Hepatocyte (in vitro differentiated cells): ENCODE measurements at regions not wholly inside any gene's neighbourhood (a gene's known extent, or its start where the extent isn't known, plus 50 kb on each side); places are given as distances from the start of the nearest gene placed in this dataset.

ENCODE experiments used
- DNase-seq: peaks from one replicate; pipeline ENCODE4 v3.0.0-alpha.2; 2016; ENCODE audit warnings: low spot score
- H2AFZ ChIP-seq: fragments of 200-600 bp; sonication (generic); 2 replicates; pipeline ENCODE4 v1.6.0; 2016; ENCODE audit warnings: antibody characterized with exemption, mild to moderate bottlenecking
- H3K27ac ChIP-seq: fragments of 200-600 bp; sonication (generic); 2 replicates; pipeline ENCODE4 v1.5.1; 2016; ENCODE audit warnings: mild to moderate bottlenecking
- H3K27me3 ChIP-seq: fragments of 200-600 bp; sonication (generic); 2 replicates; pipeline ENCODE4 v1.6.1; 2016
- H3K36me3 ChIP-seq: fragments of 200-600 bp; sonication (generic); replicated peaks from 2 replicates; pipeline ENCODE4 v1.5.1; 2016; ENCODE audit warnings: low read depth; ENCODE audit not compliant: insufficient read depth
- H3K4me1 ChIP-seq: fragments of 200-600 bp; sonication (generic); 2 replicates; pipeline ENCODE4 v1.5.1; 2016; ENCODE audit warnings: mild to moderate bottlenecking, moderate library complexity; ENCODE audit not compliant: insufficient read depth
- H3K4me2 ChIP-seq: fragments of 200-600 bp; sonication (generic); 2 replicates; pipeline ENCODE4 v1.6.0; 2016
- H3K4me3 ChIP-seq: fragments of 200-600 bp; sonication (generic); 2 replicates; pipeline ENCODE4 v1.5.1; 2016; ENCODE audit warnings: mild to moderate bottlenecking
- H3K79me2 ChIP-seq: fragments of 200-600 bp; sonication (generic); 2 replicates; pipeline ENCODE4 v1.6.0; 2017; ENCODE audit warnings: mild to moderate bottlenecking
- H3K9me2 ChIP-seq: fragments of 200-600 bp; sonication (generic); replicated peaks from 2 replicates; pipeline ENCODE4 v1.6.0; 2017; ENCODE audit warnings: mild to moderate bottlenecking; ENCODE audit not compliant: insufficient read depth
- H3K9me3 ChIP-seq: fragments of 200-600 bp; sonication (generic); 2 replicates; pipeline ENCODE4 v1.5.1; 2016; ENCODE audit warnings: low read depth, mild to moderate bottlenecking
- H4K20me1 ChIP-seq: fragments of 200-600 bp; sonication (generic); 2 replicates; pipeline ENCODE4 v1.6.0; 2016; ENCODE audit warnings: mild to moderate bottlenecking; ENCODE audit not compliant: insufficient read depth, poor library complexity, severe bottlenecking
- CTCF ChIP-seq: fragments of 200-600 bp; sonication (generic); IDR thresholded peaks from 2 replicates; pipeline ENCODE4 v1.5.1; 2016; ENCODE audit warnings: antibody characterized with exemption, mild to moderate bottlenecking; ENCODE audit not compliant: poor library complexity
- EZH2 ChIP-seq: fragments of 200-600 bp; sonication (generic); IDR thresholded peaks from 2 replicates; pipeline ENCODE4 v1.6.1; 2016; ENCODE audit warnings: antibody characterized with exemption, mild to moderate bottlenecking, borderline replicate concordance
- EZH2phosphoT487 ChIP-seq: fragments of 200-600 bp; sonication (generic); IDR thresholded peaks from one replicate; pipeline ENCODE4 v1.6.1; 2018; ENCODE audit warnings: antibody characterized with exemption, mild to moderate bottlenecking, low read depth, moderate library complexity; ENCODE audit not compliant: unreplicated experiment, severe bottlenecking
- WGBS: methylation state at CpG from one replicate; pipeline ENCODE4 v1.1.6; 2016; ENCODE audit warnings: low lambda C conversion rate; ENCODE audit errors: missing lambda C conversion rate; 5-methylcytosine and 5-hydroxymethylcytosine counted together

GRCh38 chr3:165283328-165283727 lies 87.1 kb upstream of the SLITRK3 start:
- TF ChIP-seq EZH2phosphoT487 (no peak), EZH2 (no peak)
- Histone ChIP-seq H3K9me2 (no peaks in the 10 kb centered on the region), H3K27ac (no peak overlapping the region), H3K36me3 (no peaks in the 10 kb centered on the region), H3K4me2 (no peak overlapping the region), H3K27me3 (no peaks in the 10 kb centered on the region), H3K9me3 (no peaks in the 10 kb centered on the region), H3K4me1 (no peaks in the 10 kb centered on the region), H3K4me3 (no peak overlapping the region), H4K20me1 (no peaks in the 10 kb centered on the region), H3K79me2 (no peaks in the 10 kb centered on the region), H2AFZ (no peak overlapping the region)
- DNase-seq: no peak
- WGBS: 73% methylated on average over 5 of the region's 5 CpGs

GRCh38 chr3:165279471-165279870 lies 83.3 kb upstream of the SLITRK3 start:
- H3K36me3 ChIP-seq: no peaks in the 10 kb centered on the region
- no peaks in the 10 kb centered on the region for H3K9me2 ChIP-seq
- no peak overlapping the region for H2AFZ ChIP-seq
- H3K4me1 ChIP-seq: no peaks in the 10 kb centered on the region
- H3K4me3 ChIP-seq: no peak overlapping the region
- no peaks in the 10 kb centered on the region for H3K27me3 ChIP-seq
- H3K79me2 ChIP-seq: no peaks in the 10 kb centered on the region
- TF ChIP-seq EZH2 (no peak), EZH2phosphoT487 (no peak), CTCF (no peak)
- H4K20me1 ChIP-seq: no peaks in the 10 kb centered on the region
- DNase-seq: no peak
- no peaks in the 10 kb centered on the region for H3K9me3 ChIP-seq
- H3K27ac ChIP-seq: no peak overlapping the region
- no peak overlapping the region for H3K4me2 ChIP-seq
- 61% methylated on average over 1 of the region's 1 CpG for WGBS

- Histone ChIP-seq H3K4me1 (no peaks in the 10 kb centered on the region), H2AFZ (no peak overlapping the region), H3K4me2 (no peak overlapping the region), H3K79me2 (no peaks in the 10 kb centered on the region), H3K4me3 (no peak overlapping the region), H3K9me3 (no peaks in the 10 kb centered on the region), H3K36me3 (no peaks in the 10 kb centered on the region), H3K9me2 (no peaks in the 10 kb centered on the region), H4K20me1 (no peaks in the 10 kb centered on the region), H3K27ac (no peak overlapping the region), H3K27me3 (no peaks in the 10 kb centered on the region)
- no peak for DNase-seq
- TF ChIP-seq EZH2 (no peak), CTCF (no peak), EZH2phosphoT487 (no peak)
Observed at GRCh38 chr3:165273411-165273810, 77.2 kb upstream of the SLITRK3 start.

- H2AFZ ChIP-seq: no peak overlapping the region
- no peaks in the 10 kb centered on the region for H3K27me3 ChIP-seq
- H3K79me2 ChIP-seq: no peaks in the 10 kb centered on the region
- H3K9me3 ChIP-seq: no peaks in the 10 kb centered on the region
- H3K4me1 ChIP-seq: no peaks in the 10 kb centered on the region
- H3K9me2 ChIP-seq: no peaks in the 10 kb centered on the region
- H4K20me1 ChIP-seq: no peaks in the 10 kb centered on the region
- TF ChIP-seq CTCF (no peak), EZH2phosphoT487 (no peak), EZH2 (no peak)
- H3K36me3 ChIP-seq: no peaks in the 10 kb centered on the region
- no peak overlapping the region for H3K4me2 ChIP-seq
- H3K4me3 ChIP-seq: no peak overlapping the region
- no peak overlapping the region for H3K27ac ChIP-seq
- WGBS: 73% methylated on average over 4 of the region's 4 CpGs
- no peak for DNase-seq
Observed at GRCh38 chr3:165259541-165260193, 63.5 kb upstream of the SLITRK3 start.
